ENCODE measurements at regions not wholly inside any gene's neighbourhood (a gene's known extent, or its start where the extent isn't known, plus 50 kb on each side); places are given as distances from the start of the nearest gene placed in this dataset.

DNA sequence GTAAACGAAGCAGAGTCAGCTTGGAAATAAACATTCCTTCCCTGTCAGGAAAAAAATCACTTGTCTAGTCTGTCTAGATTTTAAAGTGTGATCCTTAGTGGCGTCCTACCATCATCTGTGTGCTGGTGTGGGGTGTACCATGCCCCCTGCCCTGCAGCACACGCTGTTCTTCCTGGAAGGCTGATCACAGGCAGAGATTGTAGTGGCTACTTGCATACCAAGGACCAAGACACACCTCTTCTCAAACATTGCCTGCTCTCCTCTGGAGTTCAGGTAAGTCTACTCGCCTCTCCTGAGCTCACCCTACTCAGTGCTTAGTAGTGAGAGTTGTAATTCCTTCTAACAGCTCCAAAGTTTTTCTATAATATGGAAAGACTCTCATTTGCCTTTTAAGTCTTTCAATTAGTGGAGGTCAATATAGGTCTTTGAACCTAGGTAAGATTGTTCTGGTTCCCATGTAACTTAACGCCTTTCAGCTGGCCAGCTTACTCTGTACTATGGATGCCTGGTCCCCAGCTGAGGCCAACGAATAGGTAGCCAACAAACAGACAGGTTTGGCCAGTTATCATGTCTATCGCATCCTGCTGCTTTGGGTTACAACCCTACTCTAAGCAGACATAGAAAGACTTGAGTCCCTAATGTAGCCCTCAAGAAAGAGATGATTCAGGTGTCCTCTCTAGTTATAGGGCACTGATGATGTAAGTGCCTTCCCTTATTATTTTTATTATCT, 55.4 kb downstream of the XCL1 start:
- DNase-seq = no peak

GRCh38 chr1:168634951-168635532, 58.6 kb downstream of the XCL1 start:
- DNase-seq = no peak

- no peak for DNase-seq
These were observed 59.8 kb downstream of the XCL1 start for GRCh38 chr1:168636200-168636599.

DNA sequence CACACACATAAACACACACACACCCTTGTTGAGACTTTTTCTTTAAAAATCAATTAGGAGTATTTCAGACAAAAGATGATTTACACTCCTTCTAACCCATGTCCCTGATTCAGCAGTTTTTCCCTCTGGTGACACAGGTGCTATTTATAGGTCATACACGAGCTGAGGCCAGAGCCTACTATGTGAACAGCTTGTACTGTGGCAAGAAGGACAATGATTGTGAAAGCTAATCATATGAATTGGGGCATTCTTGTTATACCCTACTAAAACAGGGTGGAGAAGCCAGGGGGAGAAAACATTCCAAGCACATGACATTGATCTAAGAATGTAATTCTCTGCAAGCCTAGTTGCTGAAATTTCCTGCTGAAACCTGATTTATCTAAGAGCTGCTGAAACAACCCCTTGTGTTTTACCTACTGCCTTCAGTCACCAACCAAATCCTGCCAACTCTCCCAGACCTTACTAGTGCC, 60.3 kb downstream of the XCL1 start:
- DNase-seq = no peak

GRCh38 chr1:168637350-168637991, 61.1 kb downstream of the XCL1 start:
- peak; percentile 53 for DNase-seq

- DNase-seq = no peak
These were observed 62.5 kb downstream of the XCL1 start for GRCh38 chr1:168638884-168639283.

- DNase-seq = no peak
These were observed 63.8 kb downstream of the XCL1 start for GRCh38 chr1:168640182-168640581.

DNA sequence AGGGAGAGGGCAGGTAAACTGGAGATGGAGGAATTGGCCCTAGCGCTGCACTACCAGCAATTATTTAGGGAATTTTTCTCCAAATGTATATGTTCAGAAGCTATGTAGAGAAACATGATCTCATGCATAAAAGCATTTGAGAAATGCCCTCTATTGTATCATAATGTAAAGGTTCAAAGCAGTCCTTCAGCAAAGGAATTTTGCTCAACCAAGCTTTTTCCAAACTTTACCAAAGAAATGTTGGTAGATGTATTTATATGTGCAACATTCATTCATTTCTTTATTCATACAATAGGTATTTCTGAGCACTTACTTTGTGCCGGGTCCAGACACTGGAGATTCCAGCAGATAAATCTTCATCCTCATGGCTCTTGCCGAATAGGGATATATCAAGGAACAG, 64.4 kb downstream of the XCL1 start:
- no peak for DNase-seq

- no peak for DNase-seq
These were observed 66.7 kb downstream of the XCL1 start for GRCh38 chr1:168643152-168643551.
